ENCODE measurements at regions not wholly inside any gene's neighbourhood (a gene's known extent, or its start where the extent isn't known, plus 50 kb on each side); places are given as distances from the start of the nearest gene placed in this dataset.

DNA sequence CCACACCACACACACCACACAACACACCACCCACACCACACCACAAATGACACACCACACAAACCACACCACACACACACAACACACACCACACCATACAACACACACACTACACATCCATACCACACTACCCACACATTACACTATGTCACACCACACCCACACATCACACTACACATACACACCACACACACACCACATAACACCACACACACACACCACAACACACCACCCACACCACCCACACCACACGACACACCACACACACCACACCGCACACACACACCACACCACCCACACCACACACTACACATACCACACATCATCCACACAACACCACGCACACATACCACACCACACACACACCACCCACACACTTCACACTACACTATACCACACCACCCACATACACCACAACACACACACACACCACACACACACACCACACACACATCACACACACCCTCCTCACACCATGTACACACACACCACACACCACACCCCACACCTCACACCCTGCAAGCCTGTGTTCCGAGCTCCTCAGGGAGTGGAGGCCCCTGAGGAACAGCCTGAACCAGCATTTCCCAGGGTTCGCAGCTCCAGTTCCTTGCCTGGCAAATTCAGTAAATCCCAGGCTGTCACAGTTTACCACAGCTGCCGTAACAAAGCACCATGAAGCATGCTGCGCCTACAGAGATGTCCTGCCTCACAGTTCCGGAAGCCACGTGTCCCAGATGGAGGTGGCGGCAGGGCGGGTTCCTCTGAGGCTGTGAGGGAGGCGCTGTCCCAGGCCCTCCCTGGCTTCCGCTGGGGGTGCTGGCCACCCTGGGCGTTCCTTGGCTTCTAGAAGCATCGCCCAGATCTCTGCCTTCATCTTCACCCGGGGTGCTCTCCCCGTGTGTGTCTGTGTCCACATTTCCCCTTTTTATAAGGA, 69.8 kb upstream of the ATP5PO start:
- CTCF ChIA-PET = no interaction called here
- TF ChIP-seq IRF5 (IDR thresholded peaks at IDR 0.05; ENCODE audit: borderline replicate concordance) = peak; percentile 79
- peak; percentile 52 for TF ChIP-seq ATF7 (IDR thresholded peaks at IDR 0.05; ENCODE audit: low read depth)
- no peak for TF ChIP-seq FOXM1 (IDR thresholded peaks at IDR 0.05; ENCODE audit: low read depth, low read length)
- TF ChIP-seq EGR1 (IDR thresholded peaks at IDR 0.05; ENCODE audit: borderline replicate concordance in 1 of 2, low read depth in 2 of 2, low read length in 2 of 2) = peak in 1 of 2 experiments; percentile 43; a peak in 1 of 3 replicates
- no peak for TF ChIP-seq KDM1A (IDR thresholded peaks at IDR 0.05; ENCODE audit: borderline replicate concordance)
- 0 out of 2 replicates have a peak, but pooled peaks have one; percentile 32 for TF ChIP-seq CBFB (IDR thresholded peaks at IDR 0.05; ENCODE audit: low read depth)
- TF ChIP-seq NBN (IDR thresholded peaks at IDR 0.05) = peak; percentile 91
- 0 out of 2 replicates have a peak, but pooled peaks have one; percentile 49 for TF ChIP-seq TCF3 (IDR thresholded peaks at IDR 0.05; ENCODE audit: borderline replicate concordance, insufficient read depth, low read depth, low read length)
- peak; percentile 22; the same call in 1 of the 2 replicates for TF ChIP-seq RELB (IDR thresholded peaks at IDR 0.05; ENCODE audit: low read depth)
- TF ChIP-seq ZBTB4 (CRISPR knock-in tag; IDR thresholded peaks at IDR 0.05) = no peak
- TF ChIP-seq RUNX3 (IDR thresholded peaks at IDR 0.05; ENCODE audit: low read length) = peak; percentile 91
- peak; percentile 49; the same call in 1 of the 3 replicates for TF ChIP-seq POU2F2 (IDR thresholded peaks at IDR 0.05; ENCODE audit: borderline replicate concordance, low read depth, low read length)
- TF ChIP-seq, protein P1, sequence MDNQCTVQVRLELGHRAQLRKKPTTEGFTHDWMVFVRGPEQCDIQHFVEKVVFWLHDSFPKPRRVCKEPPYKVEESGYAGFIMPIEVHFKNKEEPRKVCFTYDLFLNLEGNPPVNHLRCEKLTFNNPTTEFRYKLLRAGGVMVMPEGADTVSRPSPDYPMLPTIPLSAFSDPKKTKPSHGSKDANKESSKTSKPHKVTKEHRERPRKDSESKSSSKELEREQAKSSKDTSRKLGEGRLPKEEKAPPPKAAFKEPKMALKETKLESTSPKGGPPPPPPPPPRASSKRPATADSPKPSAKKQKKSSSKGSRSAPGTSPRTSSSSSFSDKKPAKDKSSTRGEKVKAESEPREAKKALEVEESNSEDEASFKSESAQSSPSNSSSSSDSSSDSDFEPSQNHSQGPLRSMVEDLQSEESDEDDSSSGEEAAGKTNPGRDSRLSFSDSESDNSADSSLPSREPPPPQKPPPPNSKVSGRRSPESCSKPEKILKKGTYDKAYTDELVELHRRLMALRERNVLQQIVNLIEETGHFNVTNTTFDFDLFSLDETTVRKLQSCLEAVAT (IDR thresholded peaks at IDR 0.05) = peak; percentile 98
- no peak for TF ChIP-seq CBX3 (IDR thresholded peaks at IDR 0.05; ENCODE audit: borderline replicate concordance, low read depth)
- peak; percentile 95 for TF ChIP-seq HDGF (IDR thresholded peaks at IDR 0.05)

More for the DNA sequence above, 69.8 kb upstream of the ATP5PO start:
- no peaks in the 10 kb centered on the region; the same call in 2 of the 3 replicates for H3K9me3 ChIP-seq (replicated peaks; ENCODE audit: control insufficient read depth, insufficient read depth, low read length)
- H3K27me3 ChIP-seq (replicated peaks in 1 of 2; ENCODE audit: control insufficient read depth in 2 of 2, insufficient read depth in 2 of 2, low read length in 1 of 2) = no peaks in the 10 kb centered on the region
- no peaks in the 10 kb centered on the region for H4K20me1 ChIP-seq (ENCODE audit: control insufficient read depth, insufficient read depth)
- no peaks in the 10 kb centered on the region for H3K79me2 ChIP-seq (ENCODE audit: control insufficient read depth, insufficient read depth, low read length)
- H3K4me2 ChIP-seq (ENCODE audit: control insufficient read depth, insufficient read depth) = no peak overlapping the region; the same call in 1 of the 2 replicates
- FAIRE-seq (peak; percentile 95), ATAC-seq (no peak), DNase-seq (ENCODE audit: low read depth, low spot score) (no peak)
- ChIA-PET SMC1A (ENCODE audit: uncharacterized antibody, unreplicated experiment) (interaction anchor here (1.3 to 2.4 kb wide), 2 partner anchors 17 to 32 kb away, joined by 3 to 10 read pairs; no protein-coding TSS in a partner anchor), RAD21 (ENCODE audit: unreplicated experiment) (interaction anchor here (6.9 kb wide), 1 partner anchor 33 kb away, joined by 36 read pairs; no protein-coding TSS in a partner anchor), POLR2A (no interaction called here)
- H3K36me3 ChIP-seq (ENCODE audit: control insufficient read depth in 2 of 2, insufficient read depth in 2 of 2, low read length in 1 of 2) = no peaks in the 10 kb centered on the region
- peaks cover 25% of the 10 kb centered on the region for H3K4me1 ChIP-seq (ENCODE audit: control insufficient read depth, insufficient read depth, low read length)
- no peak overlapping the region; the same call in 1 of the 2 replicates for H3K27ac ChIP-seq (ENCODE audit: control insufficient read depth, insufficient read depth)
- no peak overlapping the region for H2AFZ ChIP-seq (ENCODE audit: control insufficient read depth, low read depth, low read length)
- intact Hi-C loops (cut with micrococcal nuclease; ENCODE audit: unreplicated experiment) = loop anchor here (2.0 kb wide), 1 partner anchor 35 kb away; no protein-coding TSS in a partner anchor
- H3K4me3 ChIP-seq = no peak overlapping the region
- no peak overlapping the region for H3K9ac ChIP-seq (ENCODE audit: control insufficient read depth, insufficient read depth, low read length)
- WGBS (ENCODE audit: insufficient coverage, insufficient replicate concordance, low lambda C conversion rate, missing lambda C conversion rate) = 87% methylated on average over 16 of the region's 17 CpGs
- in situ Hi-C loops (cut with MboI) = no loop called here
- BruUV-seq (replicated peaks) = no TSS peak

Data from GM12878 (cell line).